ENCODE measurements at regions not wholly inside any gene's neighbourhood (a gene's known extent, or its start where the extent isn't known, plus 50 kb on each side); places are given as distances from the start of the nearest gene placed in this dataset.
"Not testable (repeated sequence)": the region's sequence is repeated elsewhere in the genome, so short reads cannot be mapped to it uniquely, and the experiment has no call there.

- DNase-seq (ENCODE audit: missing footprints), result no peak
- no peak for ATAC-seq
- intact Hi-C loops (cut with DNase I), result no loop called here
Measured at GRCh38 chr4:187666034-187666433, 329.5 kb upstream of the ZFP42 start.

- intact Hi-C loops (cut with DNase I), result no loop called here
- ATAC-seq (no peak), DNase-seq (ENCODE audit: missing footprints) (no peak)
Measured at GRCh38 chr4:187666697-187667494, 328.7 kb upstream of the ZFP42 start.

GRCh38 chr4:187668526-187669082, 327.0 kb upstream of the ZFP42 start:
- no peak for ATAC-seq
- intact Hi-C loops (cut with DNase I), result no loop called here
- no peak for DNase-seq (ENCODE audit: missing footprints)

- ATAC-seq; intact Hi-C loops (cut with DNase I); DNase-seq (ENCODE audit: missing footprints): not testable (repeated sequence)
Measured at GRCh38 chr4:187671521-187671920, 324.1 kb upstream of the ZFP42 start.

- ATAC-seq; intact Hi-C loops (cut with DNase I); DNase-seq (ENCODE audit: missing footprints): not testable (repeated sequence)
Measured at GRCh38 chr4:187671958-187672357, 323.6 kb upstream of the ZFP42 start.

- ATAC-seq; DNase-seq (ENCODE audit: missing footprints); intact Hi-C loops (cut with DNase I): not testable (repeated sequence)
Measured at GRCh38 chr4:187672526-187672925, 323.0 kb upstream of the ZFP42 start.

- intact Hi-C loops (cut with DNase I), result no loop called here
- no peak for DNase-seq (ENCODE audit: missing footprints)
- ATAC-seq, result no peak
Measured at GRCh38 chr4:187679450-187679849, 316.1 kb upstream of the ZFP42 start.

- intact Hi-C loops (cut with DNase I), result no loop called here
- ATAC-seq (no peak), DNase-seq (ENCODE audit: missing footprints) (no peak)
Measured at GRCh38 chr4:187685247-187685646, 310.3 kb upstream of the ZFP42 start.

- no peak for DNase-seq (ENCODE audit: missing footprints)
- ATAC-seq, result no peak
- intact Hi-C loops (cut with DNase I), result no loop called here
Measured at GRCh38 chr4:187687697-187688096, 307.9 kb upstream of the ZFP42 start.

GRCh38 chr4:187692626-187693025, 302.9 kb upstream of the ZFP42 start:
- ATAC-seq (no peak), DNase-seq (ENCODE audit: missing footprints) (no peak)
- intact Hi-C loops (cut with DNase I), result no loop called here

GRCh38 chr4:187695531-187695930, 300.0 kb upstream of the ZFP42 start:
- ATAC-seq; intact Hi-C loops (cut with DNase I); DNase-seq (ENCODE audit: missing footprints): not testable (repeated sequence)

GRCh38 chr4:187711586-187711985, 284.0 kb upstream of the ZFP42 start:
- ATAC-seq, result no peak
- intact Hi-C loops (cut with DNase I), result no loop called here
- no peak for DNase-seq (ENCODE audit: missing footprints)

GRCh38 chr4:187714957-187715356, 280.6 kb upstream of the ZFP42 start:
- ATAC-seq (no peak), DNase-seq (ENCODE audit: missing footprints) (no peak)
- intact Hi-C loops (cut with DNase I), result no loop called here

- no peak for ATAC-seq
- intact Hi-C loops (cut with DNase I), result no loop called here
Measured at GRCh38 chr4:187715466-187715865, 280.1 kb upstream of the ZFP42 start.

GRCh38 chr4:187724456-187724855, 271.1 kb upstream of the ZFP42 start:
- intact Hi-C loops (cut with DNase I), result no loop called here
- no peak for ATAC-seq
- no peak for DNase-seq (ENCODE audit: missing footprints)

More at GRCh38 chr4:187715466-187715865, 280.1 kb upstream of the ZFP42 start:
- no peak for DNase-seq (ENCODE audit: missing footprints)

GRCh38 chr4:187726485-187726884, 269.1 kb upstream of the ZFP42 start:
- intact Hi-C loops (cut with DNase I), result no loop called here
- DNase-seq (ENCODE audit: missing footprints), result no peak
- ATAC-seq, result no peak

- no peak for ATAC-seq
- intact Hi-C loops (cut with DNase I), result no loop called here
- no peak for DNase-seq (ENCODE audit: missing footprints)
Measured at GRCh38 chr4:187732524-187732923, 263.0 kb upstream of the ZFP42 start.

GRCh38 chr4:187739771-187740170, 255.8 kb upstream of the ZFP42 start:
- intact Hi-C loops (cut with DNase I), result no loop called here
- no peak for ATAC-seq
- no peak for DNase-seq (ENCODE audit: missing footprints)

- no peak for ATAC-seq
- intact Hi-C loops (cut with DNase I), result no loop called here
- no peak for DNase-seq (ENCODE audit: missing footprints)
Measured at GRCh38 chr4:187744911-187745310, 250.7 kb upstream of the ZFP42 start.

- DNase-seq (ENCODE audit: missing footprints); ATAC-seq; intact Hi-C loops (cut with DNase I): not testable (repeated sequence)
Measured at GRCh38 chr4:187750652-187751051, 244.9 kb upstream of the ZFP42 start.

Measured in Right ventricle myocardium inferior (tissue), 1 donor.